Ectodermal cell (in vitro differentiated cells): ENCODE measurements at regions not wholly inside any gene's neighbourhood (a gene's known extent, or its start where the extent isn't known, plus 50 kb on each side); places are given as distances from the start of the nearest gene placed in this dataset.

Experiments used
- H3K27ac ChIP-seq: 2 replicates; pipeline ENCODE4 v1.7.0; 2013; ENCODE audit warnings: mild to moderate bottlenecking, low read depth, low read length; ENCODE audit not compliant: insufficient read depth, poor library complexity, severe bottlenecking
- H3K27me3 ChIP-seq: 2 replicates; pipeline ENCODE4 v1.7.0; 2013; ENCODE audit warnings: mild to moderate bottlenecking, low read length; ENCODE audit not compliant: insufficient read depth, control insufficient read depth, poor library complexity, severe bottlenecking
- H3K36me3 ChIP-seq: one replicate; pipeline ENCODE4 v1.7.0; 2013; ENCODE audit warnings: low read length; ENCODE audit not compliant: control insufficient read depth, insufficient read depth
- H3K4me1 ChIP-seq: one replicate; pipeline ENCODE4 v1.7.0; 2013; ENCODE audit warnings: low read length; ENCODE audit not compliant: control insufficient read depth, insufficient read depth
- H3K4me3 ChIP-seq: 2 replicates; pipeline ENCODE4 v1.7.0; 2013; ENCODE audit warnings: low read depth, low read length, control low read depth; ENCODE audit not compliant: insufficient read depth
- H3K9me3 ChIP-seq: 2 replicates; pipeline ENCODE4 v1.7.0; 2013; ENCODE audit warnings: mild to moderate bottlenecking, low read length, moderate library complexity; ENCODE audit not compliant: control insufficient read depth
- WGBS, 2 experiments: methylation state at CpG; one replicate each; pipeline ENCODE4 v1.1.7; 2013; ENCODE audit warnings: missing lambda C conversion rate in 2 of 2; 5-methylcytosine and 5-hydroxymethylcytosine counted together

- no peaks in the 10 kb centered on the region for H3K36me3 ChIP-seq
- H3K27ac ChIP-seq: no peak overlapping the region
- H3K27me3 ChIP-seq: no peaks in the 10 kb centered on the region
- H3K4me3 ChIP-seq: no peak overlapping the region
- no peaks in the 10 kb centered on the region for H3K9me3 ChIP-seq
- no peaks in the 10 kb centered on the region for H3K4me1 ChIP-seq
Observed at GRCh38 chr18:25599443-25599842, 247.5 kb upstream of the ZNF521 start.

GRCh38 chr18:25597476-25597875, 245.5 kb upstream of the ZNF521 start:
- Histone ChIP-seq H3K9me3 (no peaks in the 10 kb centered on the region), H3K4me1 (no peaks in the 10 kb centered on the region), H3K4me3 (no peak overlapping the region), H3K36me3 (no peaks in the 10 kb centered on the region), H3K27me3 (no peaks in the 10 kb centered on the region), H3K27ac (no peak overlapping the region)
- 93% methylated on average over 9 of the region's 9 CpGs for WGBS, 2 experiments

GRCh38 chr18:25595274-25596060, 243.5 kb upstream of the ZNF521 start:
- Histone ChIP-seq H3K4me3 (no peak overlapping the region), H3K27me3 (no peaks in the 10 kb centered on the region), H3K4me1 (no peaks in the 10 kb centered on the region), H3K27ac (no peak overlapping the region), H3K9me3 (no peaks in the 10 kb centered on the region), H3K36me3 (no peaks in the 10 kb centered on the region)
- WGBS, 2 experiments: 91 to 93% methylated on average over 4 to 7 of the region's 7 CpGs

- H3K9me3 ChIP-seq: no peaks in the 10 kb centered on the region
- no peaks in the 10 kb centered on the region for H3K4me1 ChIP-seq
- H3K27ac ChIP-seq: no peak overlapping the region
- 100% methylated on average over 1 of the region's 1 CpG for WGBS, 2 experiments
- no peaks in the 10 kb centered on the region for H3K27me3 ChIP-seq
- H3K4me3 ChIP-seq: no peak overlapping the region
- no peaks in the 10 kb centered on the region for H3K36me3 ChIP-seq
Observed at GRCh38 chr18:25594351-25594750, 242.4 kb upstream of the ZNF521 start.

GRCh38 chr18:25592804-25593360, 240.9 kb upstream of the ZNF521 start:
- Histone ChIP-seq H3K4me1 (no peaks in the 10 kb centered on the region), H3K9me3 (no peaks in the 10 kb centered on the region), H3K27me3 (no peaks in the 10 kb centered on the region), H3K4me3 (no peak overlapping the region), H3K27ac (no peak overlapping the region), H3K36me3 (no peaks in the 10 kb centered on the region)
- WGBS, 2 experiments: 83 to 97% methylated on average over 2 of the region's 2 CpGs

GRCh38 chr18:25590456-25590855, 238.5 kb upstream of the ZNF521 start:
- WGBS, 2 experiments: 94 to 97% methylated on average over 6 to 7 of the region's 8 CpGs
- Histone ChIP-seq H3K27me3 (no peaks in the 10 kb centered on the region), H3K9me3 (no peaks in the 10 kb centered on the region), H3K27ac (no peak overlapping the region), H3K36me3 (no peaks in the 10 kb centered on the region), H3K4me1 (no peaks in the 10 kb centered on the region), H3K4me3 (no peak overlapping the region)

- Histone ChIP-seq H3K4me3 (no peak overlapping the region), H3K9me3 (no peaks in the 10 kb centered on the region), H3K4me1 (no peaks in the 10 kb centered on the region), H3K27me3 (no peaks in the 10 kb centered on the region), H3K27ac (no peak overlapping the region), H3K36me3 (no peaks in the 10 kb centered on the region)
- WGBS, 2 experiments: 86 to 95% methylated on average over 2 to 5 of the region's 5 CpGs
Observed at GRCh38 chr18:25587545-25587944, 235.6 kb upstream of the ZNF521 start.

- H3K4me3 ChIP-seq: no peak overlapping the region
- H3K36me3 ChIP-seq: no peaks in the 10 kb centered on the region
- no peaks in the 10 kb centered on the region for H3K9me3 ChIP-seq
- no peak overlapping the region for H3K27ac ChIP-seq
- peaks cover under 1% of the 10 kb centered on the region for H3K4me1 ChIP-seq
- no peaks in the 10 kb centered on the region for H3K27me3 ChIP-seq
- 96% methylated on average over 5 of the region's 5 CpGs for WGBS, 2 experiments
Observed at GRCh38 chr18:25568986-25569385, 217.0 kb upstream of the ZNF521 start.

- WGBS, 2 experiments: 92% methylated on average over 14 to 16 of the region's 16 CpGs
- peaks cover 5% of the 10 kb centered on the region for H3K4me1 ChIP-seq
- H3K36me3 ChIP-seq: no peaks in the 10 kb centered on the region
- H3K27ac ChIP-seq: no peak overlapping the region
- no peaks in the 10 kb centered on the region for H3K9me3 ChIP-seq
- no peak overlapping the region for H3K4me3 ChIP-seq
- H3K27me3 ChIP-seq: no peaks in the 10 kb centered on the region
Observed at GRCh38 chr18:25563816-25564683, 212.1 kb upstream of the ZNF521 start.

- WGBS, 2 experiments: 97 to 98% methylated on average over 3 of the region's 3 CpGs
- Histone ChIP-seq H3K4me3 (no peak overlapping the region), H3K27ac (no peak overlapping the region), H3K9me3 (no peaks in the 10 kb centered on the region), H3K27me3 (no peaks in the 10 kb centered on the region), H3K36me3 (no peaks in the 10 kb centered on the region), H3K4me1 (peaks cover 5% of the 10 kb centered on the region)
Observed at GRCh38 chr18:25563346-25563745, 211.4 kb upstream of the ZNF521 start.
